GM19438 (cell line): ENCODE measurements at regions not wholly inside any gene's neighbourhood (a gene's known extent, or its start where the extent isn't known, plus 50 kb on each side); places are given as distances from the start of the nearest gene placed in this dataset.

Experiments
- ATAC-seq: cut with Tn5 transposase; IDR thresholded peaks from one replicate; pipeline ENCODE4 v1.9.1; 2021; ENCODE audit warnings: low read depth; ENCODE audit not compliant: unreplicated experiment

DNA sequence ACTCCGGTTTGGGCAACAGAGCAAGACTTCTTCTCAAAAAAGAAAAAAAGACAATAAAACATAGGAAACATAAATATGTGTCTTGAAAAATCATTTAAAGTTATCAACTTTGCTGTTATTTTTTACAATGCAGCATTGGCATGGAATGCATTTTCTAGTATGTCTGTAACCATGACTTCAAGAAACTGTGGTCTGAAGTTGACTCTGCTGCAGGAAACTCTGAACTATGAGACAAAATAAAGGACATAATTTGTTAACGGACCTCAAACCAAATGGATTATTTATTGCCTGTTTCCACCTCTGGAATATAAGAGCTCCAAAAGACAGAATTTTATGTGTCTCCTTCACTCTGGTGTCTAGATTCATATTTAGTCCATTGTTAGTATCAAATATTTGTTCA lies 79.1 kb downstream of the TRIB2 start:
- no peak for ATAC-seq

DNA sequence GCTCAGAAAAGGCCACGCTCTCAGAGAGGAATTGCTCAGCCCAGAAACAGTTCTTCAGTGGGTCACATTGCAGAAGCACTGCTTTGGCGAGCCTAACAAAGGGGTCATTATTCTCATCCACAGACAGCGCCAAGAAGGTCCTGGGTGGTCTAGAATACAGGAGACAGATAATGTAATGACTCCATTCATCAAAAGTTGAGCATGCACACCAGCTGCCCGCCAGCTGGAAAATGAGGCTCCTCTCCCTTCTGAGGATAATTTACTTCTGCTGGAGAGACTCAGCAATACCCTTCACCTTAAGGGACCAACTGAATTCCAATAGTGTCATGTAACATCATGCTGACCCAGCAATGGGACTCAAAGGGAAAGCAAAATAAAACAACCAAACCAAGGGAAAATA lies 79.9 kb downstream of the TRIB2 start:
- no peak for ATAC-seq

DNA sequence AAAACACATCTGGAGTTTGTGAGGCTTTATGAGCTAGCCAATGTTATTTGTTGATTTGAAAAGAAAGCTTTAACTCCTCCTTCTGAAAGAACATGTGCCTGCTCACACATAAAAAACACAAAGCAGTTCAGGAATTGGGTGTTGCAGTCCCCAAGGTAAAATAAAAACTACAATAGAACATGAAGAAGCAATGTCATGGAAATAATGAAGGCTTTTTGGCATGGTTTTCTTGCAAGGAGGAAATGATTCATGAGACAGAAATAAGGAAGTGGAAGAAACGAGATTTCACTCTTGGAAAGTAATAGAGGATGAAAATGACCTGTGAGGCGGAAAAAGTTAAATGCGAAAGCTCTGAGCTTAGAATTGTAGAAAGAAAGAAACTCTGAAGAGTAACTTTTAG lies 81.1 kb downstream of the TRIB2 start:
- ATAC-seq, result no peak

DNA sequence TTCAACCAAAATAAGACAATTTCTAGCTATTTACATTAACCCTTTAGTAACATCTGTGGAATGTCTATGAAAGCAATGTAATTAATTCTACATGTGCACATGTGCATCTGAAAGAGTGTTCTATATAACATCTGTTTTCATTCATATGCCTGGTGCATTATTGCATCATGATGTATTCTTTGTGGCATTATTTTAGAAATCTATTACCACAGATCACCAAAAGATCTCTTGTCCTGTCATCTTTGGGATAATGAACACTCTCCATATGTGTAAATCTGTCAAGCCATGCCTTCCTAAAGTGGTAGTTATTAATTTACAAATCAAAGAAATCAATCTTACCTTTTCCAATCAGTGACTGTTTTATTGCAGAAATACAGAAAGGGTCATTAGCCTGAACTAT lies 86.9 kb downstream of the TRIB2 start:
- no peak for ATAC-seq

DNA sequence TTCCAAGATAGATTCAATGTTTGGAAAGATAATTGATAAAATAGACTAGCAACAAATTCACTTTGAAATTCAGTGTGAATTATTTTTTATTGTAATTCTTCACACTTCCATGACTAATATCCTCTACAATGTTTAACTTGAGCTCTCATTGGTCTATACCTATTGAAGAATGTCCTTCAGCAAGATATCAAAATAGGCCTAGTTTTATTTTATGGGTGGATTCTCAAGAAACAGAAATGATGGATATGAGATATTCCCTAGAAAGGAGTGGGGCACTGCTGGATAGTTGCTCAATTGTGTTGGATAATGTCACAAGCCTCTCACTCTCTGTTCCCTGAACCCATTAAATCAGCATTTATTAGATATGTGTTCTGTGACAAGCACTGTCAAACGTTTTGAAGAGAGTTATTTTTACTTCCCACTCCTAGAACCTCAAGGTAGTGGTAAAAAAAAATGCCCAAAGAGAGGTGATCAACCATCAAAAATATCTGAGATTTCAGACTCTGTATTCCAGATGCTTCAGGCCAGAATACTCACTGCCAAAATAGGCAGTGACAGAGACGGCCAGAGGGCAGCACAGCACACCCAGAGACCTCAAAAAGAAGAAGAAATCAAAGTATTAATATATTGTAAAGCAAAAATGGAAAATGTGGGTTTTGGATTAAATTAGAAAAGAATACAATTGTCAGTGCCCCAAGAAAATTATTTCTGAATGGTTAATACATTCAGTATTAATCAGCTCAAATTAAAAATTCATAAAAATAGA lies 87.5 kb downstream of the TRIB2 start:
- no peak for ATAC-seq

DNA sequence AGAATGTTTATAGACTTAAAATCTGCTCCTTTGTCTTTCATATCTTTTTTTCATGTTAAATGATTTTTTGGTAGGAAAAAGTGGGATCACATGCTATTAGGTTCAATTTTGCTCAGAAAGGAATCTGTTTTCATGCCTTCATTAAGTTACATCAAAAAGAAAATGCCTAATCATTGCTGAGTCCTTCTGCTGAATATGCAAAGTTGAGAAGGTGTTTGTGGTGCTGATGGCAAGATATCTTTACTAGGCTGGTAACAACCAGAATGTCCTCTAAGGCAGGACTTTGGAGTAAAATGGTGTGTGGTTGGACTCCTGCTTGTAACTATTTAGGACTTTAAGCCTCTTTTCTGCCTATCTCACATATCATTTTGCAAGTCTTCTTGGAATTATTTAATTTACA lies 88.3 kb downstream of the TRIB2 start:
- no peak for ATAC-seq

DNA sequence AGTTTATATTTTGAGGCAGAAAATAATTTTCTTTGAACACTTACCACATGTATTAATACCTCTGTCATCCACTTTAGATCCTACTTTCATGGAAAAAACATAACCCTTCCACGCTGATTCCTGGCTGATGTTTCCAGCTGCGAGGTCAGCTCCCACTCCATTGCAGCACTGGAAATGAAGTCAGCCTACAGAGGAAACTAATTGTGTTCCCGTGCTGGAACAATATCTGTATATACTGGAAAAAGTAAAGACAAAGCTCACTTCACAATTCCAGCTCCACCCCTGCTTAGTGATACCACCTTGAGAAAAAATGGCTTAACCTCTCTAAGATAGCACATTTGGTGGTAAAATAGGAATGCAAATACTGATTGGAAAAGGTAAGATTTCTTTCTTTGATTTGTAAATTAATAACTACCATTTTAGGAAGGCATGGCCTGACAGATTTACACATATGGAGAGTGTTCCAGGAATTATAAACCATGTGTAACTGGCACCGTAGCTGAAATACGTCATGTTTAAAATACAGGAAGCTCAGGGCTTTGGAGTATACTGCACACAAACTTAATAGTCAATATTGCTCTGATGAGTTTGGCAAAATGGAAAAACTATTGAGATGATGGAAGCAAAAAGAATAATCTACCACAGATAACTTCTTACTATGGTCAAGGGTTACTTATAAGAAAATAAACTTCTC lies 90.0 kb downstream of the TRIB2 start:
- no peak for ATAC-seq

GRCh38 chr2:12807907-12808810 lies 91.4 kb downstream of the TRIB2 start:
- no peak for ATAC-seq

DNA sequence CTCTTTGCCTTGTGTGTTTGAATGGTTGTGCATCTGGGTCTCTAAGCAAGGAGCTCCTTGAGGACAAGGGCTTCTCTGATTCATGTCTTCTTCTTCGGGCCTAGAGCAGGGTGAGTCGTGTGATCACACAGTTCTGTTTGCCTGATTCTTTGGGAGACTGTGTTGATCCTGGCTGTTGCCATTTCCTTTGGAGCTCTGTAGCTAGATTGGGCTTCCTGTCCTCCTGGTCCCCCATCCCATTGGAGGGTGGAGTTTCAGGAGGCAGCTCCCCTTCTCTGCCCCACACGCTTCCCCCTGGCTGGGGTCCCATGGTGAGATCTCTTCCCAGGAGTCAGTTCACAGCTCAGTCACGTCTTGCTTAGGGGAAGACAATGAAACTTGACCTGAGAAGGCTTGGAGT lies 92.8 kb downstream of the TRIB2 start:
- ATAC-seq, result no peak

DNA sequence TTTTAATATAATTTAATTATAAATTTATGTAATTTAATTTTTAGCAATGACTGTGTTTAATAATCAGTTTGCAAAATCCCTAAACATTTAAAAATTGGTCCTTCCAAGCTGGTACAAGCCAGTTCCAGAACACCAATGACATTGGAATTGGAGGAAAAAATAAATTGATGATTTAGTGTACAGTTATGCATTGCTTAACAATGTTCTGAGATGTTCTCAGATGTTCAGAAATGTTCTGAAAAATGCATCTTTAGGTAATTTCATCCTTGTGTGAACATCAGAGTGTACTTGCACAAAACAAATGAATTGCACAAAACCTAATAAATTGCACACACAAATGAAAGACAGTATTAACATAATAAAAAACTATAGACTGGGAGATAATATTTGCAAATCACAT lies 95.2 kb downstream of the TRIB2 start:
- no peak for ATAC-seq

GRCh38 chr2:12813166-12813565 lies 96.4 kb downstream of the TRIB2 start:
- no peak for ATAC-seq

DNA sequence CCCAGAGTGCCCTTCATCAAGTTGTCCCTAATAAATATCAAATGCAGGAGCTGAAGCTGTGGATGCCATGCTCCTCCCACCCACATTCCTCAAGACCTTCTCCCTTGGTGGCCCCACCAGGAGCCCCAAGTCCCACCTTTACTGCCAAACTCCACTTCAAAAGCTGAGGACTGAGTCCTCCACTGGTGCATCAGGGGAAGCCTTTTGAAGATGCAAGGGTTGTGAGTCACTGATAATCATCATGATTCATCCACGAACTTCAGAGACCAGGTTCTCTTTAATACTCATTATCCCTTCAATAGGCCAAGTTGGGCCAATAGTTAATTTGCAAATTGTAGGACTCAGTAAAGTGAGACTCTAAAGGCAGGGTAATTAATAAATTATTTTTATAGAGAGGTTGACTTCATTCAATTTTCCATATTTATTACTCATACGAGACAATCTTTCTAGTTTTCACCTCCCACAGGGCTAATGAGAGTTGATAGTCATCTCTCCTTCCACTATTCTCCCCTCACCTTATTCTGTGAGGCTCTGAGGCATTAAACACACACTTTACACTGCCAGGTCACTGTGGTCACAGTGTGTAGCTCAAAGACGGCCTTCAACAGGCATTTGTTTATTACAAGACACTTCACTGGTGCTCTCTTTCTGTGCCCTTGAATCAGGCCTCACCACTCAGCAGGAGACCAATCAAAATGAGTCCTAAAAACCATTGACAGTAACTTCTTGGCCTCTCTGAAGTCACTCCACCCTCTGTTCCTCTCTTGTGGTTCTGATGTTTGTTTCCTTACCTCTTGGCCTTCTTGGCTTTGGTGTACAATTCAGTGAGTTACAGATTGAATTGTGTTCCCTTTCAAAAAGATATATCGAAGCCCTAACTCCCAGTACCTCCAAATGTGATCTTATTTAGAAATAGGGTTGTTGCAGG lies 99.9 kb downstream of the TRIB2 start:
- ATAC-seq, result no peak

GRCh38 chr2:12817870-12818269 lies 101.1 kb downstream of the TRIB2 start:
- no peak for ATAC-seq

DNA sequence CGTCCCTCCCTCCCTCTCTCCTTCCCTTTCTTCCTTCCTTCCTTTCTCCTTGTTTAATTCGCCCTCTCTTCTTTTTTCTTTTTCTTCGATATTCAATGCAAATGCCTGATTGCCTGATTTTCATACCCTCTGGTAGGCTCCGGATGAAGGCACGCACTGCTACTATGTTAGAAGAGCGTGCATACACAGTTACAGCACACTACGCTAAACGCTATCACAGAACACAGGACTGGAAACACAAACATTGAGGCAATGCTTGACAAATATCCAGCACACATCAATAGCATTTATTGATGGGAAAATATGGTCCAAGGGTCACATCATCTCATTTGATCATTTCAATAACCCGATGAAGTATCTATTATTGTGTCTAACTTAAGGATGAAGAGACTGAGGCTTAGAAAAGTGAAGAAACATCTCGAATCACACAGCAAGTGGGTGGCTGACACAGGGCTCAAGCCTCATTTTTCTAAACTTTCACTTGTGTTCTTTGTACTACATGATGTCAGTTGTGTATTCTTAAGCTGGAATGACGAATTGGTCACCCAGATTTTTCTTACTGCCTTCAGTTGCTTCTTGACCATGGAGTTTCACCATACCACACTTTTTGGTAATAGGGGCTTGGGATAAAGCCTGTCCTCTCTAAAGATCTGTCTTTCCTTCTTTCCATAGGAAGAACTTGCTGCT lies 101.8 kb downstream of the TRIB2 start:
- ATAC-seq, result no peak

DNA sequence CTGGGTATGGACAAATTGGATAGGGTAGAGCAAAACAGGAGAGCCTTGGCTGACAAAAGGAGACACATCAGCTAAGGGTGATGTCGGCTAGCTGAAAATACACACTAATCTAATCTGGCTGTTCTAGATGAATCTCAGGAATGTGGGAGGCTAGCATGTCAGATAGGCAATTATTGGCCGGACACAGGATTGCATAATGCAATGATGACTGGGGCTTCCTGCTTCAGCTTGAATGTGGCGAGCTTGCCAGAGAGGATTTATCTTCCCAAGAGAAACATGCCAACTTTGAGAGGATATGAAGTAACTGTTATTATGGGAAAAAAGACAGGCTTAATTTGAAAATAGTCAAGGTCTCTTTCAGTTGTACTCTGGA lies 102.4 kb downstream of the TRIB2 start:
- no peak for ATAC-seq

GRCh38 chr2:12819721-12820120 lies 103.0 kb downstream of the TRIB2 start:
- no peak for ATAC-seq

DNA sequence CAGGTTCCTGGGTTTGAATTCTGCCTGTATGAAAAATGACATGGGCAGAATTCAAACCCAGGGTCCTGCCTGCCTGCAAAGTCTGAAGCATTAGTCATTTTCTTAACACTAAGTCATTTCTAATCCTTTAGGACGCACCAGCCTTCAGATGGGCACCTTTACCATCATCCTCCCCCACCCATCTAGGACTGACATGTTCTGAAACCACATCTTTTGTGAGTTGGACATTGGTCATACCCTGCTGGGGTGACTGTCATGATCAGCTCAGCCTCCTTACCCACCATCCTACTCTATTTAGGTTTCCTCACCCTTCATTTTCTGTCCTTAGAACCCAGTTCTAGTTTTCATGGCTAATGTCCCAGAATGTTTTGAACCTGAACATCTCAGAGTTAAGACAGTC lies 104.9 kb downstream of the TRIB2 start:
- ATAC-seq, result no peak

- no peak for ATAC-seq
Measured at GRCh38 chr2:12824351-12824777, 107.6 kb downstream of the TRIB2 start.

DNA sequence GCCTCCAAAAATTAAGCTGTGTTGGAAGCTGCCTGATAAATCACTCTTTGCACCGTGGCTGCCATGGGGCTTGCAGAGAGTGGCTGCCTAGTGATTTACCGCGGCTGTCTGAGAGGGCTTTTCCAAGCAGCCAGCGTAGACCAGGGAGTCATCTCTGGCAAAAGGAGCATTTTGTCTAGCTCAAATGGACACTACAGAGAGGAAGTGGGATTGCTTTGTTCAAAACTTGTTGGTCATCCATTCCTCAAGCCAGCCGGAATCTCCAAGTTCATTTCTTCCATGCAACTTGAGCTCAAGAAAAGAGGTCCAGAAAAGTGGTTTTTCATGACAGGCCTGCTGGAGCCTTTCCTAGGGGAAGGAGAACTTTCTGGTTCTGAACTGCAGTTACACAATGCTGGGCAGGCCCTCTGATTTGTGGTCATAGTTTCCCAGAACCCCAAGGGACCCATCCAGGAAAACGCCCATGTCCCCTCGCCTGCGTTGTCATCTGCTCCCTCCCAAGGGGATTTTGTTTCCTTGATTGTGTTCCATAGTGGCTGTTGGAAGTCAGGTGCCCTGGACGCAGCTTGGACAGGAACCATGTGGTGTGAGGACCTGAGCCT lies 108.1 kb downstream of the TRIB2 start:
- no peak for ATAC-seq
